RCC 7860 (cell line): ENCODE measurements at regions not wholly inside any gene's neighbourhood (a gene's known extent, or its start where the extent isn't known, plus 50 kb on each side); places are given as distances from the start of the nearest gene placed in this dataset.
"Not testable (repeated sequence)": the region's sequence is repeated elsewhere in the genome, so short reads cannot be mapped to it uniquely, and the experiment has no call there.

ENCODE experiments used
- DNase-seq: peaks from one replicate; pipeline ENCODE4 v3.0.0-alpha.2; 2015; ENCODE audit warnings: low spot score
- FAIRE-seq: peaks from 2 replicates; lab custom pipeline; 2012; peaks lifted over from hg19 to GRCh38; lab: Jason Lieb, UNC

DNA sequence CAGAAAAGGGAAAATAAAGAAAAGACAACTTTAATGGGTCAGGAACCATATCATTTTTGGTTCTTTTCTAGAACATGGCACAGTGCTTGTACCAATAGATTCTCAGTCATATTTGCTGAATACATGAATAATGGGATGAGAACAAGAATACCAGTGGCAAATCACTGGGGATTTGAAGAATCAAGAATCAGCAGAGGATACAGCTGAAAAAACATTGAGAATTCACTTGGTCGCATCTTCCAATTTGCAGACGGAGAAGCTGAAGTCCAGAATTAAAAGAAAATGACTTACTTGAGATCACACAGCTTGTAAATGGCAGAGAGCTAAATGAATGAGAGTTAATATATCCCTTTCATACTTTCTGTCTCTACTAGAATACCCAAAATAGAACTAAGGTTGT lies 362.2 kb downstream of the RAD51AP2 start:
- no peak for FAIRE-seq

DNA sequence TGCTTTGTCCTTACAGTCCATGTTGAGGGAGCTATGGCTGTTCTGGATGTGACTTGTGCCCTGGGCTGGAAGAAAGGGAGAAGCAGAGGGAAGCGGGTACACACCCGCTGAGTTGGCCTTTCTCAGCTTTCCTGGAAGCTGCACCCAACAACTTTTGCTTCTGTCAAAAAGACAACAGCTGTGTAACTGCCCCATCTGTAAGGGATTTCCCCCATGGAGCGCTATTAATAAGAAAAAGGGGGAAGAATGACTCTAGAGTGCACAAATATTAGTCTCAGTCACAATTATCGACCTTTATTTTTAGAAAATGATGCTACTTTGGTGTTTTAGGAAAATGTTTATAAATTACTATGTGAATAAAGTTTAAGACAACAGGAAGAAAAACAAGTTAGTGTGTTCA lies 368.3 kb downstream of the RAD51AP2 start:
- FAIRE-seq = no peak
- DNase-seq = no peak

More for the DNA sequence above, 362.2 kb downstream of the RAD51AP2 start:
- DNase-seq = no peak

DNA sequence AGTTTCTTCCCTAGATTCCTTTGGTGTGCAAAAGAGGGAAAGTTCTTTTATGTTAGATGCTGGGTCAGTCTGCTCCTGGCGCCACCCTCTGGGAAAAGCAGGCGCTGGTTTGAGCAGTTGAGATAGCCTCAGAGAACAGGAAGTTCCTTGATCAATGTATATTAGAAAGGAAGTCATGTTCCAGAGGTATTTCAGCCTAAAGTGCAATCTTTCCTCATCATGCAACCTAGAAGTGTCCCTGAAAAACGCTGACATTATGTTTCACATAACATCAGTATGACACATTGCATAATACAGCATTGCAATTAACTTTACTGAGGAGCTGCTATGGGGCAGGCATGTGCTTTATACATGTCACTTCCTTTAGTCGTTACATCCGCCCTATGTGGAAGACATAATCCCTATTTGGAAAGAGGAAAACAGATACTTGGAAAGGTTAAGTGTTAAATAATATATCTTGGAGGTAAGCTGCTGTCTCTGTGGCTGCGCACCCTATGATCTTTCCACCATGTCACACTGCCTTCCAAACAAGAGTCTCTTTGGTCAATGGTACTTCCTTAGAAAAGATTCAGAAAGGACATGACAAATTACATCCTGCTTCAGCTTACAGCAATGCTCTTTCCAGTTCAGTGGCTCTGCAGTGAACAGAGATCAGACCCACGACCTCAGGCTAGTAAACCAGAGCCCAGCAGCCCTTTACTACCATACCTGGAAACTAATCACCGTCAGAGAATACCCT lies 369.7 kb downstream of the RAD51AP2 start:
- no peak for DNase-seq
- no peak for FAIRE-seq

DNA sequence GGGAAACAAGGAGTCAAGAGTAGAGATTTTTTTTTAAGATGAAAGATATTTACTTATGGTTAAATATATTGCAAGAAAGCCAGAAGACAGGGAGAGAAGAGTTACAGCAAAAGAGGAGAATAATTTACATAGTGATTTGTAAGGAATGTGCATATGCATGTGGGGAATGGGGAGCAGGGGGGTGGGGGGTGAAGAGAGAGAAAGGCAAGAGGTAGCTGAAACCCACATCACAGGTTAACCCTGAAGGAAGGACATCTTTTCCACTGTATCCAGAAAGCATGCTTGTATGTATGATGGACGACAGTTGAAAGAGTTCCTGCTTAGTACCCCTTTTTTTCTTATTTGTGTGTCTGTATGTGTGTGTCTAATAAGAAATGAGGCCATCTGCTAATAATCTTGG lies 371.9 kb downstream of the RAD51AP2 start:
- DNase-seq = no peak
- no peak for FAIRE-seq

DNA sequence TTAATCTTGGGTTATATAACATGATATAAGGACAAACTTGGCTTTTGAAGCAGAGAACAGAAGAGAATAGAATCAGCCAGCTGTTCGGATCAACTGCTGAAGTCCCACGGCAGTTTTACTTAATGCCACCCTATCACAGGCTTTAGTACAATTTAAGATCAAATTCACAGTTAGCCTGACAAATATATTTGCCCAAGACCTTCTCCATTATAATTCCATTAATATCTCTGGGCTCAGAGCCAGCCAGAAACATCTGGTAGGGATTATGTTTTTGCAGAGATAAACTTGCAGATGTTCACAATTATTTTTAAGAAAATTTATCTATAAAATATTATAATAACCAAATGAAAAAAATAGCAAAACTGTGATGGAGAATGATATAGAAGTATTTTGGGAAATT lies 381.4 kb downstream of the RAD51AP2 start:
- FAIRE-seq (no peak), DNase-seq (no peak)

DNA sequence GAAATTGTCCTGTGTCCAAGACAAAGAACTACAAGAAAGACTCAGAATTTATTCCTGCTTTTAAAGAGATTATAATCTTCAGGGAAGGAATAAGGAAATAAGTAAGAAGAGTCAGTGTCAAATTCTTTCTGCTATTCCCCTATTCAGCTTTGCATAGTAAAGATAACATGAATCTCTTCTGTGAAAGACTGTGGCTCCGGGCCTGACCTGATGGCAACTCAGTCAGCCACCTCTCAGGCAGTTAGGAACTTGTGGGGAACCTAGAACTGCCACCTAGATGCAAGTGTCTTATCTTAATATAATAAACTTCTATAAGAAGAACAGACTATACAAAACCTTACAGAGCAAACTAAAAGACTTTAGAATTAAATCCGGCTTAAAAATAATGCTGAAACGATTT lies 382.0 kb downstream of the RAD51AP2 start:
- FAIRE-seq (no peak), DNase-seq (no peak)

DNA sequence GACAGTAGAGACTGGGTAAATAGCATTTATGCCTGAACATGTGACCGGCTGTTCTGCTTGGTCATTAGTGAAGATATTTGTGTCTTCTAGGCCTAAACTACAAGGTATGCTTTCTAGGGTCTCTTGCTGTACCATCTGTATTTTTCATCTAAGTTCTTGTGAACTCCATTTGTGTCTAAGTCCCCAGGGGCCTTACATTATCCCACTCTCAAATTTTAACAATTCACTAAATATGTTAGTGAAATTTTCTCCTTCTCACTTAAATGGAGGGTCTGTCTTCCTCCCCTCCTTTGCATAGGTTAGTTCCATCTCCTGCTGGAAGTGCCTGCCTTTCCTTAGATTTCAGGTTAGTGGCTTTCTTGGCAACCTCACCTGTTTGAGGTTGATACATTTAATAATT lies 382.6 kb downstream of the RAD51AP2 start:
- FAIRE-seq = no peak

DNA sequence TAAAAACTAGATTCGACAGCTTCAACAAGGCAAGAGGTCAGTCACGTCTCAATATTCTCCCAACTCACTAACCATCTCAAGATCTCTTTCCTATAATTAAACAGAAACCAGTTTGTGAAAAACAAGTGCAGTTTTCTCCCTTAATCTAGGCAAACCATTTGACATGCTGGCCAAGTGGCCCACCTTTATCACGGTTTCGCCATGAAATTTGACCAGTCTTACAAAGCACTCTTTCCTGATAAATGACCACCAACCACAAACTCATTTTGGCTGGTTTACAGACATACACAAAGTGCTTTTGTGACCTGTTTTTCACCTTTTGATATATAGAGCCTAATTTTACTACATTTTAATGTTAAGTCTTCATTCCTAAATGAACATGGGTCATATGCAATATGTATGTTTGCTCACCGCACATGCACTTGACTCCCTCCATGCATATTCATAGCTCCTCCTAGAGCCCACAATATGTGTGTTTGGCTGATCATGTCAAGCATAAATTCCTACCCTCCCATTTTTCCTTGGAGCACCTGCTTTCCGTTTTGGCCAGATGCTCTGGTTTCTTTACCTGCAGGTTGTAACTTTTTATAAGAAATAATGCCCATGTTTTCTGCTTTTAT lies 385.1 kb downstream of the RAD51AP2 start:
- DNase-seq (no peak), FAIRE-seq (no peak)

More for the DNA sequence above, 382.6 kb downstream of the RAD51AP2 start:
- no peak for DNase-seq

DNA sequence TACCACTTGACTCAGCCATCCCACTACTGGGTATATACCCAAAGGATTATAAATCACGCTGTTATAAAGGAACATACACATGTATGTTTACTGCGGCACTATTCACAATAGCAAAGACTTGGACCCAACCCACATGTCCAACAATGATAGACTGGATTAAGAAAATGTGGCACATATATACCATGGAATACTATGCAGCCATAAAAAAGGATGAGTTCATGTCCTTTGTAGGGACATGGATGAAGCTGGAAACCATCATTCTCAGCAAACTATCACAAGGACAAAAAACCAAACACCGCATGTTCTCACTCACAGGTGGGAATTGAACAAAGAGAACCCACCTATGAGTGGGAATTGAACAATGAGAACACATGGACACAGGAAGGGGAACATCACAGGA lies 387.6 kb downstream of the RAD51AP2 start:
- FAIRE-seq, DNase-seq: not testable (repeated sequence)

DNA sequence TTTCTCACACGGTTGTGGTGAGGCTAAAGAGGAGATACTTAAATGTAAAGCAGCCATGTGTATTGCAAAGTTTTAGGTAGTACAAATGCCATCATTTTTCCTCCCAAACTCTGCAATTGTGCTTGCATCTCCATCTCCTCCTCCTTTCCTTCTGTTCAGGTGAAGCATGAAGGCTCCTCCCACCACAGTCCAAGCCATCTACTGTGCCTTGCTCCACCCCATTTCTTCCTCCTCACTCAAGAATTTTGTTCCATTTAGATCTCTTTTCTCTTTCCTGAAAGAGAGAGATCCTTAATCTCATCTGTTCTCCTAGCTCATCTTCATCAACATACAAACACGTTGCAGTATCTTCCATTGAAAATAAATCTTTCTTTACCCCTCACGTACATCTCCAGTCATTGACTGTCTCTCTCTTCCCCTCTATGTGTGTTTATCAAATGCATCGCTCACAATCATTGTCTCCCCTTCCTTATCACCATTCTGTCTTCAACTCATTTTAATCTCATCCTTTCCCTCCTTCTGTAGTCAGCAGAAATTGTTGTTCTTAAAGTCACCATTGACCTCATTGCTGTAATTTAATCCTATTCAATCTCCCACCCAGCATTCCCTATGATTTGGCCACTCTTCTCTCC lies 392.1 kb downstream of the RAD51AP2 start:
- DNase-seq = no peak

DNA sequence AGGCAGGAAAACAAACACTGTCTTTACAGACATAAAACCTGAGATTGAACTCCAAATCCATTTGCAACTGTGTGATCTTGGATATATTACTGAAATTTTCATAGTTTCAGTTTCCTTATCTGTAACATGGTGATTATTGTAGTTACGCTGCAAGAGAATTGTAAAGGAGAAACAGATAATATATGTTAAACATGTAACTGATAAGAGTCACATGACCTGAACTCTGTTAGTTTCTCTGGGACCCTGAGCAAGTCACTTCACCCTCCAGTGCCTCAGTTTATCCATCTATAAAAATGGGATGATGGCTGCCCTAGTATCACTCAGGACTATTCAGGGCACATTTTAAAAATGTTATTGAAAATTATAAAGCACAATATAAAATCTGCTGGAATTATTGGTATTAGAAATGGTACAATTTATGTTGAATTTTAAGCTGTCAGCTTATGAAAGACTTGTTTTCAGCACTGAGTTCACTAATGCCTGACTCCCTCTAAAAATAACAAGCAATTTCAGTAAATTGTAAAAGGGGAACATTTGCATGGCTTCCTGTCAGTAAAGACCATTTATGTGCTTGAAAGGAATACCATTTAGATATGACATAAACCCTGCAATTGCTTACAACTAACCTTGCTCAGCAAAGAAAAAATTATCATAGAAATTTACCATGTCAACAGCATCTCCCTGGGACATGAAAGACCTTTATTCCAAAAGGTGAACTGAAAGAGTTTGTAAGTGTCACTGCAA lies 393.5 kb downstream of the RAD51AP2 start:
- FAIRE-seq (no peak), DNase-seq (no peak)

More for the DNA sequence above, 392.1 kb downstream of the RAD51AP2 start:
- no peak for FAIRE-seq

DNA sequence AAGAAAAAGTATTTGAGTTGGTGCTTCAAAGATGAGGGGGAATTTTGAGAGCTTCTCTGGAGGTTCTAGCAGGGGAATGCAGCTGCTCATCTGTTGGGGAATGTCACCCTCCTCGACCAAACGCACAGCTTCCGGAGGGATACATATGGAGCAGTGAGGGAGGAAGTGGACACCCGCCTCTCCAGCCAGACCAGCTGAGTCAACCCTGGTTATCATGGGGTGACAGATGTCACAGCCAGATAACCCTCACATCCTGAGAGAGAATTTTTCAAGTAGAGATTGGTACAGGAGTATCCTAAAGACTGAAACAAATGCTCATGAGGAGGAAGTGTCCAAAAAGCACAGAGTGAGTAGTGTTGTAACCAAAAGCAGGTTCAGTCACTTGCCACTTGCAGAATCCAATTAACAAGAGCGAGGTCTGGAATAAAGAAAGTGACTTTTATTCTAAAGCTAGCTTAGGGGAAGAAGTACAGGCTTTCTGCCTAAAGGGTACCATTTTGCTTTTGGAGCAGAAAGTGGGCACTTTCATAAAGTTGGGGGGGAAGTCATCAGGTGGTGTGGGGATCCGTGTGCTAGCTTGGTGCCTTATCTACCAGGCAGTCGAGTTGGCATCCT lies 395.2 kb downstream of the RAD51AP2 start:
- DNase-seq (no peak), FAIRE-seq (no peak)

DNA sequence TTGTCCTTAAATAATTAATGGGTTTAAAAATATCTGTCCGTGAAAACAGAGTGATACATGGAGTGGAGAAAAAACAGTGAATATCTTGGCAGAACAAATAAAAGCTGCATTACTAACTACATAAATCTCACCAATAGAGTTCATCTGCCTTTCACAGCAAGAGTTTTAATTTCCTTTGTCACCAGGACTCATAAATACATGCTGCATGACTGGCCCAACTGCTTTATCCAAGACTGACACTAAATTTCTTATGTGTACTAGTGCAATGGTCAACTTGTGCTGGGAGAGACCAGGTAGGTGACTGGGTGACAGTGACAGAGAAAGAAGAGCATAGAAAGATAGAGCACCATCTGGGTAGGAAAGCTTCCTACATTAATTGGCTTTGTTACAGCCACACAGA lies 402.8 kb downstream of the RAD51AP2 start:
- FAIRE-seq (no peak), DNase-seq (no peak)

DNA sequence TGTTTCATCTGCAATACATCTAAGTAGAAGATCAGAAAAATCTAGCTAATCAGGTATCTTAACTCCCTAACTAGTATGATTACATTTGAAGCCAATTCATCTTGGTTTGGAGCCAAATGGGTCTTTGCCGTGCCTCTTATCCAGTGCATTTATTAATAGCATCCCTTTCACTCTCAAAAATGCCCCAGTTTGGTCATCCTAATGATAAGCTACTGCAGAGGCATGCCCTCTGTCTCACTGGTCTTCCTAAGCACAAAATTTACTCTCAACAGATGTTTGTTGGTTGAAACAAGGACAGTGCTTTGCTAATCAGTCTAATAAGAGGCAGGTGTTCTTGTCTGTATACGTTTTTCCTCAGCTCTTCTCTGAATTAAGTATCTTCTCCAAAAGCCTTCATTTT lies 403.2 kb downstream of the RAD51AP2 start:
- no peak for FAIRE-seq
- no peak for DNase-seq

DNA sequence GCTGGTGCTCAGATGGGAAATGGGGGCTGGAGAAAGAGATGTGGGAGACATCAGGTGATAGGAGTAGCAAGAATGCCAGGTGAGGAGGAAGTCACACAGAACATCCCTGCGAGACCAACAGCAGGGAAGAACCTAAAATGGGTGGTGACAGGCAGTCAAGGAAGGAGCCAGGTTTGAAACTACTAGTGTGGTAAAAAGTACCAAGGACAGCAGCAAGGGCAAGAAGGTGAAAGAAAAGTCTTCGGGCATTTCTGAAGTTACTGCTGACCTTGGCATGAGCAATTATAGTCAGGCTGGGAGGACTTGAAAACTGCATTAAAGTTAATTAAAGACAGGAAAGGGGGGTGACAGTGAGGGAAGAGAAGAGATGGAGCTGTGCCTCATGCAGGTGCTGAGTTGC lies 410.4 kb downstream of the RAD51AP2 start:
- FAIRE-seq (no peak), DNase-seq (no peak)

DNA sequence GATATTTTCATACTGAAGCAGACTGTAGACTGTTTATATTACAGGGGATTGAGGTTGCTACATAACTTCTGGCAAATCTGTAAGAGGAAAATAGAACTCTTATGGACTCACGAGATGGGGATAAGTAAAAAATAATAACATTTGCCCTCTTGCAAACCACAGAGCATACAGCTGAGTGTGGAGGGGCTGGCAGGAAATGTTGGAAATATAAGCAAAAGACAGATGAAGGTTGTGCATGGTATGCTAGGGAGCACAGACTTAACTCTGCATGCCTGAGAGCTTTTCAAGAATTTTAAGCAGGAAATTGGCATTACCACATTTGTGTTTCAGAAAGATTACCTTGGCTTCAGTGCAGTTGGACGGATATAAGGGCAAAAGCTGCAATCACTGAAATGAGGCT lies 411.1 kb downstream of the RAD51AP2 start:
- DNase-seq = no peak
- no peak for FAIRE-seq

DNA sequence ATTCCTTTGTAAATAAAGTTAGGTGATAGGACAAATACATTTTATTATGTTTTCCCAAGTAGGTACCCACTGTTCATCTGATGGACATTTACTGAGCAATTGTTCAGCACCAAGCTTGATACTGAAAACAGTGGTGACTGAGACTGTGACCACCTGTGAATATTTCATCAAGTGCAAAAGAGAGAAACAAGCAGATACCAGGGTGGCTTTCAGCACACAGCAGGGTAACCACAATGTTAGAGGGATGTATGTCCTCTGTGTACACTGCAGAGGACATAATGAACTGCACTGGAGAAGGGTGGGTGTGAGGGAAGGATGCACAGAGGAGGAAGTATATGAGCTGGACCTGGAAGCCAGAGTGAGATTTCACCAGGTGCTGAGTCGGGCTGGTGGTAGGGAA lies 411.8 kb downstream of the RAD51AP2 start:
- no peak for FAIRE-seq

DNA sequence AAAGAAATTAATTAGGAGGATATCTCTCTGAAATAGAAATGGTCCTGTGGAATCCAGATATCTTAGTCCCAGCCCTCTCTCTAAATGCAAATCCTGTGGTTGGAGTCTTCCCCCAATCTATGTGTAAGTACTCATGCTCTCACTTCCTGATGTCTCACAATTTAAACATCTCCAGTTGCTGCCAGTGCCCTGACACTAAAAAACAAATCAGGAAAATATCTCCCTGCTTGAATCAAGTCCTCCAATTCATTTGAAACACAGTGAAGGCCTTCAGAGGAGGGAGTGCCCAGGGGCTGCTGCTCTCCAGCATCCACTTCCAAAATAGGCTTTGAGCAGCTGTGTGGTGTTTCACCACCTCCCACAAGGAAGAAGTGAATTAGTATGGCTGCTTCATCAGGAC lies 413.8 kb downstream of the RAD51AP2 start:
- DNase-seq (no peak), FAIRE-seq (no peak)

More for the DNA sequence above, 411.8 kb downstream of the RAD51AP2 start:
- no peak for DNase-seq

DNA sequence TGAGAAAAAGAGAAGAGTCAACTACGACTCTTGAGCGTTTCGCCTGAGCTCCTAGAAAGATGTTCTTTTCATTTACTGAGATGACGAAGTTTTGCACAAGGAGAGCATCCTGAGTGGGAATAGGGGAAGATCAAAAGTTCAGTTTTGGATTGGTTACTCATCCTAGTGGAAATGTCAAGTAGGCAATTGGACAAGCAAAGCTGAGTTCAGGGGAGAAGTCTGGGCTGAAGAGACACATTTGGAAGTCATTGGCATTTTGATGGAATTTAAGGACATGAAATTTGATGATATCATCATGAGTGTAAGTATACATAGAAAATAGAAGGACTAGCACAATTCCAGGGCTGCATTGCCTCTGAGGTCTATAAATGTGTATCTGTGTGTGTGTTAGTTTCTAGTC lies 416.6 kb downstream of the RAD51AP2 start:
- FAIRE-seq = no peak
- DNase-seq = no peak

DNA sequence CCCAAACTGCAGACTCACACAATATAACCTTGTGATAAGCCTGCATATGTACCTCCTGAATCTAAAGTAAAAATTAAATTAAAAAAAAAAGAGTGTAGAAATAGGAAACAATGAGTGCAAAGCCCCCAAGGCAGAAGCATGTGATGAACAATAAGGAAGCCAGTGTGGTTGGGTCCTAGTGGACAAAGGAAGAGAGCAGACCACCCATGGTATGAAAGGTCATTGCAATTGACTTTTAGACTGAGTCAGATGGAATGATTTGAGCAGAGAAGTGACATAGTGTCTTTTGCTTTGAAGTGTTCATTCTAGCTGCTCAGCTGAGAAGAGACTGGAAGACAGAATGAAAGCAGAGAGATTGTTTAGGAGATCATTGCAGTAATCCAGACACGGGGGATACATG lies 417.1 kb downstream of the RAD51AP2 start:
- DNase-seq = no peak
- FAIRE-seq = no peak

DNA sequence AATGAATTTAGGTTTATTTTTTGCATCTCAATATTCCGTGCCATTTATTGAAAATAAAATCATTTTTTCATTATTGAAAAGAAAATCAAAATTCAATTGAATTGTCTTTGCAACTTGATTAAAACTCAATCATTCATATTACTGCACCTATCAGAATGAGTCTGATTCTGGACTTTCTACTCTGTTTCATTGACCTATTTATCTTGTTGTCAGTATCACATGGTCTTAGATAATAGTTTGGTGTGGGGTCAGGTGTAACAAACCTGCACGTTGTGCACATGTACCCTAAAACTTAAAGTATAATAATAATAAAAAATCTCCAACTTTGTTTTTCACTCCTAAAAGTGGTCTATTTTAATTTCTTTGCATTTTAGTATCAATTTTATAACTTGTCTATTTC lies 422.9 kb downstream of the RAD51AP2 start:
- FAIRE-seq (no peak), DNase-seq (no peak)
